Gastrocnemius medialis (tissue), 4 donors: ENCODE measurements at regions not wholly inside any gene's neighbourhood (a gene's known extent, or its start where the extent isn't known, plus 50 kb on each side); places are given as distances from the start of the nearest gene placed in this dataset.

Experiments used
- POLR2A ChIP-seq, 2 donors: fragments of 450-650 bp; IDR thresholded peaks; one replicate each; pipeline ENCODE4 v1.6.1; 2017; ENCODE audit warnings: antibody characterized with exemption in 2 of 2, mild to moderate bottlenecking in 2 of 2, moderate library complexity in 2 of 2
- TF ChIP-seq, protein P1 (sequence below), 5 experiments: fragments of 450-650 bp in 3 of 5; fragments of 200-600 bp in 2 of 5; sonication (generic) in 2 of 5; IDR thresholded peaks in 4 of 5; conservative IDR thresholded peaks in 1 of 5; 1 replicate in 4 of 5; 2 replicates in 1 of 5; pipeline ENCODE4 v1.5.1; 2016 to 2019; ENCODE audit warnings: antibody characterized with exemption in 5 of 5, mild to moderate bottlenecking in 3 of 5, moderate library complexity in 3 of 5

DNA sequence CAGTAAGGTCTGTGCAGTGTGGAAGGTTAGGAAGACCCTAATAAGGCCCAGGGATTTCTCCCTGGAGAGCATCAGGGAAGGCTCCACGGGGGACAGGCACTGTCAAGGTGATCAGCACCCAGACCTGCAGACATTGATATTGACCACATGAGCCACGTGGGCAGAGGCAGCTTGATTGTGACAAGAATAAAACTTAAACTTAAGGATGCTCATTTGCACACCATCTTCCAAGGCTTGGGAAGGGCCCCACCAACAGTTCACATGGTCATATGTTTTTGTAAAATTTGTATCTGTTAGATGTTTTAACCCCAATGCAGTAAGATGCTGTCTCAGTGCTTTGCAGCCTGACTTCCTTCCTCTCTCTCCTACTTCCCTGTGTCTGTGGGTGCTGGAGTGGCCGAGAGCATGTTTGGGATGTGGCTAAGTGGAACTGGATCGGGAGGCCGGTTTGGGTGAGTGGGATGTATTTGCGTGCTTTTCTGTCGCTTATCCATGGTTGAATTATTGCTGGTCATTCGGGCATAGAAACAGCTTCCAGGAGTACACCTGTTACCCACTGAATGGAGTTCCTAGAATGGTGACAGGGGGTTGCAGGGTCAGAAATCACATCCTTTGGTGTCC is 49.8 kb upstream of the OLIG2 start:
- TF ChIP-seq, protein P1, sequence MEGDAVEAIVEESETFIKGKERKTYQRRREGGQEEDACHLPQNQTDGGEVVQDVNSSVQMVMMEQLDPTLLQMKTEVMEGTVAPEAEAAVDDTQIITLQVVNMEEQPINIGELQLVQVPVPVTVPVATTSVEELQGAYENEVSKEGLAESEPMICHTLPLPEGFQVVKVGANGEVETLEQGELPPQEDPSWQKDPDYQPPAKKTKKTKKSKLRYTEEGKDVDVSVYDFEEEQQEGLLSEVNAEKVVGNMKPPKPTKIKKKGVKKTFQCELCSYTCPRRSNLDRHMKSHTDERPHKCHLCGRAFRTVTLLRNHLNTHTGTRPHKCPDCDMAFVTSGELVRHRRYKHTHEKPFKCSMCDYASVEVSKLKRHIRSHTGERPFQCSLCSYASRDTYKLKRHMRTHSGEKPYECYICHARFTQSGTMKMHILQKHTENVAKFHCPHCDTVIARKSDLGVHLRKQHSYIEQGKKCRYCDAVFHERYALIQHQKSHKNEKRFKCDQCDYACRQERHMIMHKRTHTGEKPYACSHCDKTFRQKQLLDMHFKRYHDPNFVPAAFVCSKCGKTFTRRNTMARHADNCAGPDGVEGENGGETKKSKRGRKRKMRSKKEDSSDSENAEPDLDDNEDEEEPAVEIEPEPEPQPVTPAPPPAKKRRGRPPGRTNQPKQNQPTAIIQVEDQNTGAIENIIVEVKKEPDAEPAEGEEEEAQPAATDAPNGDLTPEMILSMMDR (IDR thresholded peaks at IDR 0.05 in 4 of 5, conservative IDR thresholded peaks at IDR 0.05 in 1 of 5): no peak
- no peak for TF ChIP-seq POLR2A (IDR thresholded peaks at IDR 0.05)
